ENCODE measurements at regions not wholly inside any gene's neighbourhood (a gene's known extent, or its start where the extent isn't known, plus 50 kb on each side); places are given as distances from the start of the nearest gene placed in this dataset.

DNA sequence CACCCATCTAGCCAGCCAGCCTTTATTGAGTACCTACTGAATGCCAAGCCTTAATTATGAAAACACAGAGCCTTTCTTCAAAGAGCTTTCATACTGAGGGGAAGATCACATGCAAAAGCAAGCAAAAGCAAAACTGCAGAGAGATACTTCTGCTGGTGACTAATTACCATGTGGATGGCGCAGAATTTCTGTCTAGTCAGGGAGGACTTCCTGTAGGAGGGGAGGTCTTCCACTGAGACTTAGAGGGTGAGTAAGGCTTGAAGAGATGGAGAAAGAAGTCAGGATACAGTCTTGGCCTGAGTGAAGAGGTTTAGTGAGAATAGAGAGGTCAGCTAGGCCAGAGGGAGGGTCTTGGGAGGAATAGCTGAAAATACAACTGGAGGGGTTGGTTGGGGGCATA is 53.9 kb upstream of the CCL2 start:
- TF ChIP-seq EZH2phosphoT487 (IDR thresholded peaks at IDR 0.05; ENCODE audit: low read depth) (no peak), CTCF (IDR thresholded peaks at IDR 0.05; ENCODE audit: low read depth, low read length) (no peak)

Data from OCI-LY3 (cell line).